ENCODE measurements at regions not wholly inside any gene's neighbourhood (a gene's known extent, or its start where the extent isn't known, plus 50 kb on each side); places are given as distances from the start of the nearest gene placed in this dataset.

GRCh38 chr2:59570818-59571217 lies 982.6 kb downstream of the BCL11A start:
- DNase-seq (ENCODE audit: low read depth in 1 of 2, low spot score in 2 of 2) (no peak), FAIRE-seq (no peak)
- Histone ChIP-seq H2AFZ (ENCODE audit: low read length) (no peak overlapping the region), H4K8ac (ENCODE audit: extremely low read depth, insufficient read depth, low read length) (no peak overlapping the region), H4K91ac (replicated peaks; ENCODE audit: insufficient read length, low read length) (no peak overlapping the region), H4K20me1 (replicated peaks in 1 of 2; ENCODE audit: control insufficient read depth in 1 of 2, insufficient read depth in 2 of 2, low read length in 2 of 2) (no peaks in the 10 kb centered on the region), H3K23me2 (ENCODE audit: low read depth, low read length) (no peaks in the 10 kb centered on the region; the same call in 1 of the 2 replicates), H3K9me3 (ENCODE audit: insufficient read depth in 2 of 2, low read depth in 1 of 2, low read length in 1 of 2) (no peaks in the 10 kb centered on the region), H2BK20ac (ENCODE audit: low read length) (no peak overlapping the region), H3K36me3 (ENCODE audit: control insufficient read depth in 2 of 4, insufficient read depth in 4 of 4, low read length in 3 of 4) (no peaks in the 10 kb centered on the region), H2BK15ac (ENCODE audit: low read length) (no peak overlapping the region), H3K27ac (ENCODE audit: low read depth, low read length) (no peak overlapping the region), H2AK5ac (ENCODE audit: low read depth, low read length) (no peak overlapping the region), H3K79me2 (ENCODE audit: control insufficient read depth in 1 of 2, insufficient read depth in 2 of 2, low read length in 2 of 2) (no peaks in the 10 kb centered on the region), H3K56ac (replicated peaks; ENCODE audit: insufficient read length, low read depth, low read length) (no peak overlapping the region), H2BK12ac (ENCODE audit: low read depth, low read length) (no peak overlapping the region), H3K4ac (replicated peaks; ENCODE audit: insufficient read length, low read depth, low read length) (no peak overlapping the region), H3K4me2 (ENCODE audit: insufficient read depth in 1 of 2, low read depth in 2 of 2, low read length in 2 of 2) (no peak overlapping the region), H3K14ac (ENCODE audit: insufficient read length) (no peak overlapping the region), H3K9ac (replicated peaks in 1 of 4; ENCODE audit: extremely low read depth in 1 of 4, low read depth in 3 of 4, low read length in 3 of 4) (no peak overlapping the region), H3K79me1 (ENCODE audit: low read depth, low read length) (no peaks in the 10 kb centered on the region), H3K27me3 (replicated peaks in 1 of 4; ENCODE audit: control insufficient read depth in 3 of 4, extremely low read depth in 1 of 4, insufficient read depth in 3 of 4, low read length in 3 of 4) (no peaks in the 10 kb centered on the region), H2BK120ac (replicated peaks; ENCODE audit: low read depth, low read length) (no peak overlapping the region), H2BK5ac (ENCODE audit: low read depth, low read length) (no peak overlapping the region), H3K4me3 (ENCODE audit: extremely low read depth in 1 of 4, insufficient read depth in 2 of 4, low read depth in 3 of 4, low read length in 4 of 4) (no peak overlapping the region), H4K5ac (ENCODE audit: insufficient read length, low read depth, low read length) (no peak overlapping the region), H3K23ac (ENCODE audit: insufficient read length) (no peak overlapping the region), H3K18ac (ENCODE audit: extremely low read depth, low read length) (no peak overlapping the region), H3K4me1 (replicated peaks in 1 of 4; ENCODE audit: control insufficient read depth in 3 of 4, insufficient read depth in 4 of 4, low read length in 3 of 4) (no peaks in the 10 kb centered on the region)
- 84% methylated on average over 1 of the region's 1 CpG; no CpG with 5 or more reads in 1 of the 2 experiments for WGBS, 2 experiments (ENCODE audit: extremely low coverage in 1 of 2, insufficient coverage in 1 of 2, insufficient read length in 1 of 2, insufficient replicate concordance in 2 of 2, low coverage in 1 of 2, low lambda C conversion rate in 2 of 2, missing lambda C conversion rate in 1 of 2)
- CTCF ChIA-PET (ENCODE audit: partially characterized antibody), result interaction anchor here (0.7 kb wide), 1 partner anchor 25 kb away, joined by 6 read pairs; no protein-coding TSS in a partner anchor
- POLR2A ChIA-PET (ENCODE audit: partially characterized antibody), result no interaction called here
- TF ChIP-seq FOSL1 (IDR thresholded peaks at IDR 0.05; ENCODE audit: insufficient read depth, low read depth, low read length), result no peak
- no peak for TF ChIP-seq BCL11A (IDR thresholded peaks at IDR 0.05; ENCODE audit: low read depth in 2 of 2, low read length in 2 of 2)
- no peak for TF ChIP-seq RNF2 (IDR thresholded peaks at IDR 0.05; ENCODE audit: borderline replicate concordance, low read depth, low read length, missing control alignments, poor library complexity, severe bottlenecking)
- no peak for TF ChIP-seq TAF1 (IDR thresholded peaks at IDR 0.05; ENCODE audit: low read depth, low read length)
- TF ChIP-seq NANOG (IDR thresholded peaks at IDR 0.05; ENCODE audit: insufficient read depth, low read depth, low read length, poor library complexity, severe bottlenecking), result no peak
- TF ChIP-seq ZNF274 (IDR thresholded peaks at IDR 0.05; ENCODE audit: borderline replicate concordance, extremely low read depth, low read length), result no peak
- TF ChIP-seq ASH2L (IDR thresholded peaks at IDR 0.05; ENCODE audit: low read length), result no peak
